ENCODE measurements at regions not wholly inside any gene's neighbourhood (a gene's known extent, or its start where the extent isn't known, plus 50 kb on each side); places are given as distances from the start of the nearest gene placed in this dataset.
"Not testable (repeated sequence)": the region's sequence is repeated elsewhere in the genome, so short reads cannot be mapped to it uniquely, and the experiment has no call there.

DNA sequence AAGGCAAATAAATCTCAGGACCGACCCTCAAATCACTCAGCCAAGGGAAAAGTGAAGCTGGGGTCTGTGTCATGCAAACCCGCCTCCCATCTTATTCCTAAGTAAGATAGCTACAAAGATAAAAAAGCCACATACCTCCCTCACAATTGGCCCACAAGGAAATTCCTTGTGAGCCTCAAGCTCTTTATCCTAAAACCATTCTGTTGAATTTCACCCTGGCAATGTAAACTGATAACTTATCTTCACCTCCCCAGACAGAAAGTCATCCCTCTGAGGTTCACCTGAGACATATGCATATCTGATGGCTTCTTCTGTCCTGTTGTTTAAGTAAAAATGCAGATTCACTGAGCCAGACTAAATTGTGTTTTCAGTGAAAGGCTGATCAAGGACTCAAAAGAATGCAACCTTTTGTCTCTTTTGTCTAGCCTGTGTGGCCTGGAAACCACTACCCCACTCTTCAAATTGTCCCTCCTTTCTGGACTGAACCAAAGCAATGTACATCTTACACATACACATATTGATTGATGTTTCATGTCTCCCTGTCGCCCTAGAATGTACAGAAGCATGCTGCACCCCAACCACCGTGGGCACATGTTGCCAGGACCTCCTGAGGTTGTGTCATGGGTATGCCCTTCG lies 91.3 kb downstream of the MFAP3L start:
- Histone ChIP-seq H3K27ac (no peak overlapping the region), H3K4me1 (no peaks in the 10 kb centered on the region), H3K36me3 (no peaks in the 10 kb centered on the region), H3K4me3 (no peak overlapping the region), H3K9me3 (replicated peaks) (no peaks in the 10 kb centered on the region), H3K27me3 (no peaks in the 10 kb centered on the region)
- DNase-seq: no peak

GRCh38 chr4:169933531-169933930 lies 92.7 kb downstream of the MFAP3L start:
- DNase-seq: no peak
- H3K4me1 ChIP-seq: no peaks in the 10 kb centered on the region
- no peaks in the 10 kb centered on the region for H3K36me3 ChIP-seq
- no peak overlapping the region for H3K27ac ChIP-seq
- no peak overlapping the region for H3K4me3 ChIP-seq
- no peaks in the 10 kb centered on the region for H3K9me3 ChIP-seq (replicated peaks)
- no peaks in the 10 kb centered on the region for H3K27me3 ChIP-seq

GRCh38 chr4:169931964-169932363 lies 94.2 kb downstream of the MFAP3L start:
- Histone ChIP-seq H3K4me1 (no peaks in the 10 kb centered on the region), H3K4me3 (no peak overlapping the region), H3K36me3 (no peaks in the 10 kb centered on the region), H3K27me3 (no peaks in the 10 kb centered on the region), H3K9me3 (replicated peaks) (no peaks in the 10 kb centered on the region), H3K27ac (no peak overlapping the region)
- DNase-seq: no peak

GRCh38 chr4:169930755-169931154 lies 95.4 kb downstream of the MFAP3L start:
- DNase-seq: not testable (repeated sequence)

DNA sequence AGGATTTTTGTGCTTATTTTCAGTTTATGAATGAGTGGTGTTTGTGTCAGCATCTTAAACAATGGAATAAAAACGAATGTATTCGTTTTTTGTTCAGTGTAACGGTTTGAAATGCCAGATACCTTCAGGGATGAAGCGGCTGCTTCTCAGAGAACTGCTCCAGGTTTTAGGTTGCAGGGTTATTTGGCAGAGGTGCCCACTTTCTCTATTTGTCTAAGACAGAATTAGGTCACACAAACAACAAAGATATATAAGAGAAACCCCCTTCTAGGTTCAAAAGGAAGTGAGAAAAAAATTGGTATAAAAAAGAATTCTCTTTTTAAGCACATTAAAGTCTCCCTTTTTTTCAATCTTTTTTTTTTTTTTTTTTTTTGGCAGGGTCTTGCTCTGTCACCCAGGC lies 98.9 kb downstream of the MFAP3L start:
- Histone ChIP-seq H3K27me3 (no peaks in the 10 kb centered on the region), H3K4me3 (no peak overlapping the region), H3K36me3 (no peaks in the 10 kb centered on the region), H3K9me3 (replicated peaks) (no peaks in the 10 kb centered on the region), H3K27ac (no peak overlapping the region), H3K4me1 (no peaks in the 10 kb centered on the region)
- no peak for DNase-seq

More at GRCh38 chr4:169930755-169931154, 95.4 kb downstream of the MFAP3L start:
- not testable (repeated sequence) for H3K9me3 ChIP-seq (replicated peaks); H3K4me3 ChIP-seq; H3K27me3 ChIP-seq; H3K36me3 ChIP-seq; H3K27ac ChIP-seq; H3K4me1 ChIP-seq

DNA sequence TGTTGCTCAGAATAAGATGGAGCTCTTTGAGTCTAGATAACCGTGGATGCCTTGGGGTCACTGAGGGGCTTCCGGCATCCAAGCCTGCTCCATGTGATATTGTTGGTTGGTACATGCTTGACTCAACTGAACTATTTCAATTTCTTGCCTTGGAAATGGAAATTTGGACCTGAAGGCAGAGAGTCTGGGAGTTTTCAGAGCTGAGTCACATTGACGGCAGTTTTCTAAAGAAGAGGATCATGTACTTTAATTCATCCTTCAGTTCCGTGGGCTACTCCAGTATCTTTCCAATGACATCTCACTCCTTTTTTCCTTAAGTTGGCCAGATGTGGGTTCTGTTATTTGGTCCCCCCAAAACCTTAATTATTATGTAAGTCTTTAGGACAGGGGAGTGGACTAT lies 100.5 kb downstream of the MFAP3L start:
- H3K36me3 ChIP-seq: no peaks in the 10 kb centered on the region
- no peak for DNase-seq

GRCh38 chr4:169922632-169923276 lies 103.4 kb downstream of the MFAP3L start:
- no peak overlapping the region for H3K4me3 ChIP-seq
- no peaks in the 10 kb centered on the region for H3K27me3 ChIP-seq
- DNase-seq: no peak
- no peaks in the 10 kb centered on the region for H3K9me3 ChIP-seq (replicated peaks)
- 0 out of 2 replicates have a peak, but pooled peaks cover 2% of the 10 kb centered on the region for H3K4me1 ChIP-seq
- no peak overlapping the region for H3K27ac ChIP-seq
- H3K36me3 ChIP-seq: no peaks in the 10 kb centered on the region

More for the DNA sequence above, 100.5 kb downstream of the MFAP3L start:
- H3K27me3 ChIP-seq: no peaks in the 10 kb centered on the region
- H3K4me1 ChIP-seq: 0 out of 2 replicates have a peak, but pooled peaks cover 2% of the 10 kb centered on the region
- no peak overlapping the region for H3K27ac ChIP-seq
- H3K4me3 ChIP-seq: no peak overlapping the region
- no peaks in the 10 kb centered on the region for H3K9me3 ChIP-seq (replicated peaks)

DNA sequence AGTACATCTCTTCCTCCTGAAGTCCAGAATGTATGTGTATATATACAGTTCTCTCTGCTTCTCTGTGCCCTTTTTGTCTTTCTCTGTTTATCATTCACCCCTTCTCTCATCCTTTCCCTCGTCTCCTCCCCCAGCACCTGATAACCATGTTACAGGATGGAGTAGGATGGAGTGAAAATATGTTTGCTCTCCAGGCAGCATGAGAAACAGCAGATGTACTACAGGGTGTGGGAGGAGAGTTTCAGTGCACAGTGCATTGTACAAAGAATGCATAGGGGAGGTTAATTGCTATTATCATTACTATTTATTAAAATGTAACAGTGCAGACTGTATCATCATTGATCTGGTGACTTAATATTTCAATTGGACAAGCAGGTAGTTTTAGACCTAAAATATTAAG lies 104.5 kb downstream of the MFAP3L start:
- Histone ChIP-seq H3K4me3 (no peak overlapping the region), H3K27ac (no peak overlapping the region), H3K36me3 (no peaks in the 10 kb centered on the region), H3K9me3 (replicated peaks) (no peaks in the 10 kb centered on the region), H3K4me1 (0 out of 2 replicates have a peak, but pooled peaks cover 2% of the 10 kb centered on the region), H3K27me3 (no peaks in the 10 kb centered on the region)
- DNase-seq: no peak

GRCh38 chr4:169921237-169921636 lies 105.0 kb downstream of the MFAP3L start:
- Histone ChIP-seq H3K4me3 (no peak overlapping the region), H3K27ac (no peak overlapping the region), H3K9me3 (replicated peaks) (no peaks in the 10 kb centered on the region), H3K4me1 (0 out of 2 replicates have a peak, but pooled peaks cover 2% of the 10 kb centered on the region), H3K36me3 (no peaks in the 10 kb centered on the region), H3K27me3 (no peaks in the 10 kb centered on the region)
- DNase-seq: no peak

GRCh38 chr4:169919194-169920124 lies 106.7 kb downstream of the MFAP3L start:
- H3K36me3 ChIP-seq; H3K9me3 ChIP-seq (replicated peaks); H3K27ac ChIP-seq; DNase-seq; H3K27me3 ChIP-seq; H3K4me3 ChIP-seq; H3K4me1 ChIP-seq: not testable (repeated sequence)

DNA sequence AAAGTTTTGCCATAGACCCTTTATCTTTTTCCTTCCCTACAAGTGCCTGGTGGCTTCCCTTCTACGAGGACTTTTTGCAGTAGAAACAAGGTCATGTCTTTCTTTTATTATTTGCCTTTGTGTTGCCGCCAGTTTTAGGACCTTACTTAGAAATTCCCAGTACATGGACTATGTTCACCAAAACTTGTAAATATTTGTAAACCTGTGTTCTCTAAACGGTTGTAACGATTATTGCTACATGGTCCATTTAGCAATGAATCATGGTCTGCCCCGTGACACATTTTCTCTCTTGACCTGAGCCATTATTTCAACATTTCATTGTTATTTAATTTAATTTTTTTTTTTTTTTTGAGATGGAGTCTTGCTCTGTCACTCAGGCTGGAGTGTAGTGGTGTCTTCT lies 110.7 kb downstream of the MFAP3L start:
- Histone ChIP-seq H3K4me3 (no peak overlapping the region), H3K36me3 (no peaks in the 10 kb centered on the region), H3K27me3 (no peaks in the 10 kb centered on the region), H3K27ac (no peak overlapping the region), H3K4me1 (no peaks in the 10 kb centered on the region), H3K9me3 (replicated peaks) (no peaks in the 10 kb centered on the region)
- no peak for DNase-seq

GRCh38 chr4:169914866-169915265 lies 111.3 kb downstream of the MFAP3L start:
- Histone ChIP-seq H3K36me3 (no peaks in the 10 kb centered on the region), H3K27ac (no peak overlapping the region), H3K9me3 (replicated peaks) (no peaks in the 10 kb centered on the region), H3K4me1 (no peaks in the 10 kb centered on the region), H3K27me3 (no peaks in the 10 kb centered on the region), H3K4me3 (no peak overlapping the region)
- no peak for DNase-seq

DNA sequence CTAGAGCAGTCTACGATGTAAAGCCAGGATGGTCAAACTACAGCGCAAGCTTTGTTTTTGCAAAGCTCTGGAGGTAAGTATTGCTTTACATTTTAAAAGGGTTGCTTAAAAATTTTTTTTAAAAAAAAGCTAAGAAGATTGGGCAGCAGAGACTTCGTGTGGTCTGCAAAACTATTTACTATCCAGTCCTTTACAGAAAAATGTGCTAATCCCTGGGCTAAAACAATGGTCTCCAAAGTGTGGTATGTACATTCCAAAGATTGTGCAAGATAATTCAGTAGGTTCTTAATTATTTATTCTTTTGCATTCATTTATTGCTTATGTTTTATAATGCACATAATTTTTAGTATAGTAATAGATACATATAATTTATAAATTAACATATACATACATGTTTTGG lies 113.2 kb downstream of the MFAP3L start:
- Histone ChIP-seq H3K9me3 (replicated peaks) (no peaks in the 10 kb centered on the region), H3K27me3 (no peaks in the 10 kb centered on the region), H3K27ac (no peak overlapping the region), H3K36me3 (no peaks in the 10 kb centered on the region), H3K4me1 (no peaks in the 10 kb centered on the region), H3K4me3 (no peak overlapping the region)
- no peak for DNase-seq

- no peaks in the 10 kb centered on the region for H3K27me3 ChIP-seq
- no peak for DNase-seq
- H3K4me3 ChIP-seq: no peak overlapping the region
Observed at GRCh38 chr4:169909897-169910296, 116.3 kb downstream of the MFAP3L start.

GRCh38 chr4:169909479-169909878 lies 116.7 kb downstream of the MFAP3L start:
- no peaks in the 10 kb centered on the region for H3K9me3 ChIP-seq (replicated peaks)
- no peaks in the 10 kb centered on the region for H3K27me3 ChIP-seq
- H3K36me3 ChIP-seq: no peaks in the 10 kb centered on the region
- H3K4me1 ChIP-seq: no peaks in the 10 kb centered on the region
- H3K27ac ChIP-seq: no peak overlapping the region
- no peak overlapping the region for H3K4me3 ChIP-seq
- no peak for DNase-seq

More at GRCh38 chr4:169909897-169910296, 116.3 kb downstream of the MFAP3L start:
- Histone ChIP-seq H3K9me3 (replicated peaks) (no peaks in the 10 kb centered on the region), H3K36me3 (no peaks in the 10 kb centered on the region), H3K4me1 (no peaks in the 10 kb centered on the region), H3K27ac (no peak overlapping the region)

Measured in SJCRH30 (cell line).